OCI-LY1 (cell line): ENCODE measurements at regions not wholly inside any gene's neighbourhood (a gene's known extent, or its start where the extent isn't known, plus 50 kb on each side); places are given as distances from the start of the nearest gene placed in this dataset.

Experiments used
- H2AFZ ChIP-seq: fragments of 200-600 bp; sonication (generic), shearing (Covaris generic); 2 replicates; pipeline ENCODE4 v1.6.0; 2014; ENCODE audit warnings: antibody characterized with exemption, mild to moderate bottlenecking, low read length
- H3F3A ChIP-seq: fragments of 200-600 bp; sonication (generic), shearing (Covaris generic); 2 replicates; pipeline ENCODE4 v1.6.0; 2014; ENCODE audit warnings: mild to moderate bottlenecking, antibody characterized with exemption, low read length, moderate library complexity; ENCODE audit not compliant: insufficient read depth
- H3K27ac ChIP-seq: fragments of 200-600 bp; sonication (generic); 2 replicates; pipeline ENCODE4 v1.5.1; 2014; ENCODE audit warnings: low read length, mixed run types, mild to moderate bottlenecking, low read depth; ENCODE audit not compliant: poor library complexity, severe bottlenecking
- H3K27me3 ChIP-seq: fragments of 200-600 bp; sonication (generic); 2 replicates; pipeline ENCODE4 v1.6.0; 2014; ENCODE audit warnings: antibody characterized with exemption, mild to moderate bottlenecking, low read length, moderate library complexity; ENCODE audit not compliant: insufficient read depth
- H3K36me3 ChIP-seq: fragments of 200-600 bp; sonication (generic); 2 replicates; pipeline ENCODE4 v1.6.1; 2014; ENCODE audit warnings: mild to moderate bottlenecking, antibody characterized with exemption, low read length, moderate library complexity, mixed read lengths; ENCODE audit not compliant: insufficient read depth
- H3K4me1 ChIP-seq: fragments of 200-600 bp; sonication (generic); 2 replicates; pipeline ENCODE4 v1.5.1; 2014; ENCODE audit warnings: mild to moderate bottlenecking, low read length, moderate library complexity; ENCODE audit not compliant: insufficient read depth, severe bottlenecking
- H3K4me2 ChIP-seq: fragments of 200-600 bp; sonication (generic), shearing (Covaris generic); 2 replicates; pipeline ENCODE4 v1.6.1; 2014; ENCODE audit warnings: low read length
- H3K4me3 ChIP-seq: fragments of 200-600 bp; sonication (generic); 2 replicates; pipeline ENCODE4 v1.5.1; 2014; ENCODE audit warnings: low read length, low read depth, mild to moderate bottlenecking, mixed read lengths; ENCODE audit not compliant: poor library complexity, severe bottlenecking
- H3K79me2 ChIP-seq: fragments of 200-600 bp; shearing (Covaris generic); 2 replicates; pipeline ENCODE4 v1.6.1; 2016; ENCODE audit warnings: mixed run types, low read length, mixed read lengths; ENCODE audit not compliant: insufficient read depth
- H3K9ac ChIP-seq: fragments of 200-600 bp; sonication (generic), shearing (Covaris generic); 2 replicates; pipeline ENCODE4 v1.6.1; 2014; ENCODE audit warnings: mild to moderate bottlenecking, low read length, mixed read lengths
- H3K9me2 ChIP-seq: fragments of 200-600 bp; sonication (generic), shearing (Covaris generic); 2 replicates; pipeline ENCODE4 v1.6.1; 2014; ENCODE audit warnings: low read depth, mild to moderate bottlenecking, low read length, mixed read lengths
- H3K9me3 ChIP-seq: fragments of 200-600 bp; shearing (Covaris generic); 2 replicates; pipeline ENCODE4 v1.6.1; 2014; ENCODE audit warnings: low read length, mixed read lengths
- H4K20me1 ChIP-seq: fragments of 200-600 bp; sonication (generic), shearing (Covaris generic); 2 replicates; pipeline ENCODE4 v1.6.0; 2016; ENCODE audit warnings: mild to moderate bottlenecking, low read length; ENCODE audit not compliant: insufficient read depth
- CTCF ChIP-seq: fragments of 200-600 bp; sonication (generic), shearing (Covaris generic); IDR thresholded peaks from 2 replicates; pipeline ENCODE4 v1.5.1; 2017; ENCODE audit warnings: mild to moderate bottlenecking, antibody characterized with exemption, low read length, moderate library complexity, mixed read lengths
- EZH2 ChIP-seq: fragments of 200-600 bp; sonication (generic), shearing (Covaris generic); IDR thresholded peaks from 2 replicates; pipeline ENCODE4 v1.8.0; 2017; ENCODE audit warnings: borderline replicate concordance, mixed run types, mild to moderate bottlenecking, antibody characterized with exemption, low read length, moderate library complexity, mixed read lengths

DNA sequence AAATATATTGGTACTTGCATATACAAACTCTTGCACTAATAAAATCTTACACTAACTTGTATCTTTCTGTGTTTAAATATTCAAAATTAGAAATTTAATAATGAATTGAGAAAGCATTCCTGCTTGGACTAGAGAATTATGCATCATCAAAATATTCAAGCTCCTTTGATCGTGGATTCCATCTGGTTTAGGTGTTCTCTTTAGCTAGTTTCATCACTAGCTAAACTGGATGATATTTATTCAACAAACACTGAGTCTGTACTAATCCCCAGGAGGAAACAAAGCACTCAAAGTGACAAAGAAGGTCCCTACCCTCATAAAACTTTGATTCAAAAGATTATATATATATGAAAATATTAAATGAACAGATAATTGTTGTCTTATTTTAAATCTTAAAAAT, 1360.9 kb upstream of the ALCAM start:
- no peak overlapping the region for H3K9ac ChIP-seq
- no peaks in the 10 kb centered on the region for H3K9me2 ChIP-seq
- no peak overlapping the region for H3K4me2 ChIP-seq
- H2AFZ ChIP-seq = no peak overlapping the region
- no peaks in the 10 kb centered on the region for H4K20me1 ChIP-seq
- no peaks in the 10 kb centered on the region for H3K36me3 ChIP-seq
- no peaks in the 10 kb centered on the region for H3K27me3 ChIP-seq
- no peaks in the 10 kb centered on the region for H3K4me1 ChIP-seq
- no peaks in the 10 kb centered on the region for H3K9me3 ChIP-seq
- no peak overlapping the region for H3K27ac ChIP-seq
- H3K4me3 ChIP-seq = no peak overlapping the region
- H3F3A ChIP-seq = no peaks in the 10 kb centered on the region
- no peak for TF ChIP-seq CTCF
- no peak for TF ChIP-seq EZH2
- no peaks in the 10 kb centered on the region for H3K79me2 ChIP-seq

- Histone ChIP-seq H3K27me3 (no peaks in the 10 kb centered on the region), H3F3A (no peaks in the 10 kb centered on the region), H4K20me1 (no peaks in the 10 kb centered on the region), H3K27ac (no peak overlapping the region), H3K4me3 (no peak overlapping the region), H3K79me2 (no peaks in the 10 kb centered on the region), H3K9me3 (no peaks in the 10 kb centered on the region; the same call in 1 of the 2 replicates), H3K4me1 (no peaks in the 10 kb centered on the region), H2AFZ (no peak overlapping the region), H3K9me2 (no peaks in the 10 kb centered on the region), H3K4me2 (no peak overlapping the region), H3K9ac (no peak overlapping the region), H3K36me3 (no peaks in the 10 kb centered on the region)
- TF ChIP-seq CTCF (no peak), EZH2 (no peak)
These were observed 1348.2 kb upstream of the ALCAM start for GRCh38 chr3:104018541-104018940.

GRCh38 chr3:104031598-104031997, 1335.1 kb upstream of the ALCAM start:
- no peaks in the 10 kb centered on the region for H3K4me1 ChIP-seq
- H3K27me3 ChIP-seq = no peaks in the 10 kb centered on the region
- no peak overlapping the region for H3K9ac ChIP-seq
- H3K9me2 ChIP-seq = no peaks in the 10 kb centered on the region
- no peaks in the 10 kb centered on the region for H3K36me3 ChIP-seq
- no peaks in the 10 kb centered on the region for H3F3A ChIP-seq
- H3K4me2 ChIP-seq = no peak overlapping the region
- no peak overlapping the region for H3K4me3 ChIP-seq
- H3K27ac ChIP-seq = no peak overlapping the region
- H2AFZ ChIP-seq = no peak overlapping the region
- H3K9me3 ChIP-seq = no peaks in the 10 kb centered on the region
- H3K79me2 ChIP-seq = no peaks in the 10 kb centered on the region
- TF ChIP-seq EZH2 = no peak
- TF ChIP-seq CTCF = no peak
- H4K20me1 ChIP-seq = no peaks in the 10 kb centered on the region
